CD14-positive monocyte (primary cell): ENCODE measurements at regions not wholly inside any gene's neighbourhood (a gene's known extent, or its start where the extent isn't known, plus 50 kb on each side); places are given as distances from the start of the nearest gene placed in this dataset.

ENCODE experiments used
- DNase-seq, 3 donors: peaks; one replicate each; pipeline ENCODE4 v3.0.0-alpha.2; 2011 to 2022
- H2AFZ ChIP-seq: 2 replicates; pipeline ENCODE4 v1.6.0; 2012; ENCODE audit warnings: mild to moderate bottlenecking, low read depth, low read length, inconsistent platforms; ENCODE audit not compliant: insufficient read depth, poor library complexity, severe bottlenecking
- H3K27ac ChIP-seq, 2 donors: 1 replicate in 1 of 2; 2 replicates in 1 of 2; pipeline ENCODE4 v1.5.1; 2012 to 2013; ENCODE audit warnings: low read length in 2 of 2, control low read depth in 1 of 2, inconsistent platforms in 1 of 2, low read depth in 1 of 2, mild to moderate bottlenecking in 1 of 2
- H3K27me3 ChIP-seq, 2 donors: one replicate each; pipeline versions ENCODE4 v1.6.0 to v1.6.1; 2011 to 2013; ENCODE audit warnings: low read length in 2 of 2; ENCODE audit not compliant: control insufficient read depth in 2 of 2, insufficient read depth in 2 of 2
- H3K36me3 ChIP-seq, 2 donors: replicated peaks in 1 of 2; 1 replicate in 1 of 2; 2 replicates in 1 of 2; pipeline versions ENCODE4 v1.5.1 to v1.6.1; 2012 to 2013; ENCODE audit warnings: low read length in 2 of 2, control low read depth in 1 of 2, inconsistent platforms in 1 of 2, mild to moderate bottlenecking in 1 of 2; ENCODE audit not compliant: insufficient read depth in 2 of 2, control insufficient read depth in 1 of 2
- H3K4me1 ChIP-seq, 2 donors: 1 replicate in 1 of 2; 2 replicates in 1 of 2; pipeline versions ENCODE4 v1.5.1 to v1.6.1; 2012 to 2013; ENCODE audit warnings: low read length in 2 of 2, control low read depth in 1 of 2, inconsistent platforms in 1 of 2, mild to moderate bottlenecking in 1 of 2, moderate library complexity in 1 of 2; ENCODE audit not compliant: insufficient read depth in 2 of 2, control insufficient read depth in 1 of 2
- H3K4me2 ChIP-seq: replicated peaks from 2 replicates; pipeline ENCODE3; 2012; ENCODE audit warnings: low read length, moderate library complexity, mild to moderate bottlenecking; ENCODE audit not compliant: poor library complexity, severe bottlenecking; ENCODE audit errors: extremely low read depth
- H3K4me3 ChIP-seq, 3 experiments: fragments of 200-600 bp in 1 of 3; sonication (generic) in 1 of 3; replicated peaks in 1 of 3; 1 replicate in 2 of 3; 2 replicates in 1 of 3; pipeline ENCODE4 v1.5.1; 2011 to 2013; ENCODE audit warnings: low read length in 3 of 3, mild to moderate bottlenecking in 3 of 3, control low read depth in 2 of 3, low read depth in 2 of 3, inconsistent platforms in 1 of 3, moderate library complexity in 1 of 3
- H3K79me2 ChIP-seq: 2 replicates; pipeline ENCODE4 v1.6.0; 2012; ENCODE audit warnings: mild to moderate bottlenecking, control low read depth, inconsistent platforms, low read length, moderate library complexity; ENCODE audit not compliant: insufficient read depth
- H3K9ac ChIP-seq: 2 replicates; pipeline ENCODE4 v1.6.0; 2017; ENCODE audit warnings: low read length, mild to moderate bottlenecking; ENCODE audit not compliant: insufficient read depth, poor library complexity, severe bottlenecking
- H3K9me3 ChIP-seq, 2 donors: replicated peaks in 1 of 2; 1 replicate in 1 of 2; 2 replicates in 1 of 2; pipeline versions ENCODE4 v1.5.1 to v1.6.1; 2012 to 2013; ENCODE audit warnings: low read length in 2 of 2, control low read depth in 1 of 2; ENCODE audit not compliant: control insufficient read depth in 1 of 2, insufficient read depth in 1 of 2
- H4K20me1 ChIP-seq: 2 replicates; pipeline ENCODE4 v1.6.0; 2012; ENCODE audit warnings: mild to moderate bottlenecking, low read length, control low read depth, moderate library complexity; ENCODE audit not compliant: insufficient read depth
- H3K27ac Mint-ChIP-seq, 7 donors: one replicate each; pipeline ENCODE4 v1.8.0; 2020; ENCODE audit warnings: mild to moderate bottlenecking in 7 of 7, mixed read lengths in 7 of 7, moderate library complexity in 6 of 7, inconsistent platforms in 2 of 7
- H3K27me3 Mint-ChIP-seq, 3 donors: one replicate each; pipeline ENCODE4 v1.8.0; 2021 to 2022; ENCODE audit warnings: low read depth in 3 of 3, mild to moderate bottlenecking in 3 of 3, mixed read lengths in 3 of 3, moderate library complexity in 3 of 3, inconsistent platforms in 1 of 3
- H3K36me3 Mint-ChIP-seq, 2 donors: one replicate each; pipeline ENCODE4 v1.8.0; 2020; ENCODE audit warnings: mixed read lengths in 2 of 2, inconsistent platforms in 1 of 2, mild to moderate bottlenecking in 1 of 2
- H3K4me1 Mint-ChIP-seq: one replicate; pipeline ENCODE4 v1.8.0; 2020; ENCODE audit warnings: mild to moderate bottlenecking, mixed read lengths
- H3K4me3 Mint-ChIP-seq, 2 donors: one replicate each; pipeline ENCODE4 v1.8.0; 2020; ENCODE audit warnings: mild to moderate bottlenecking in 2 of 2, mixed read lengths in 2 of 2, moderate library complexity in 1 of 2
- H3K9me3 Mint-ChIP-seq, 7 donors: one replicate each; pipeline ENCODE4 v1.8.0; 2020 to 2022; ENCODE audit warnings: mixed read lengths in 7 of 7, mild to moderate bottlenecking in 6 of 7, moderate library complexity in 6 of 7, inconsistent platforms in 2 of 7
- WGBS: methylation state at CpG from one replicate; pipeline ENCODE4 v1.1.5; 2013; ENCODE audit warnings: missing lambda C conversion rate; ENCODE audit not compliant: insufficient coverage; 5-methylcytosine and 5-hydroxymethylcytosine counted together
- intact Hi-C, 2 donors: fragments of 100-400 bp; cut with micrococcal nuclease; formaldehyde crosslinking; loops; one replicate each; pipeline versions ENCODE4 v1.15.0 to v1.15.1; 2023
- TF ChIP-seq, protein P1 (sequence below): fragments of 200-600 bp; IDR thresholded peaks from one replicate; pipeline ENCODE4 v1.8.0; 2022; ENCODE audit warnings: antibody characterized with exemption, mild to moderate bottlenecking

DNA sequence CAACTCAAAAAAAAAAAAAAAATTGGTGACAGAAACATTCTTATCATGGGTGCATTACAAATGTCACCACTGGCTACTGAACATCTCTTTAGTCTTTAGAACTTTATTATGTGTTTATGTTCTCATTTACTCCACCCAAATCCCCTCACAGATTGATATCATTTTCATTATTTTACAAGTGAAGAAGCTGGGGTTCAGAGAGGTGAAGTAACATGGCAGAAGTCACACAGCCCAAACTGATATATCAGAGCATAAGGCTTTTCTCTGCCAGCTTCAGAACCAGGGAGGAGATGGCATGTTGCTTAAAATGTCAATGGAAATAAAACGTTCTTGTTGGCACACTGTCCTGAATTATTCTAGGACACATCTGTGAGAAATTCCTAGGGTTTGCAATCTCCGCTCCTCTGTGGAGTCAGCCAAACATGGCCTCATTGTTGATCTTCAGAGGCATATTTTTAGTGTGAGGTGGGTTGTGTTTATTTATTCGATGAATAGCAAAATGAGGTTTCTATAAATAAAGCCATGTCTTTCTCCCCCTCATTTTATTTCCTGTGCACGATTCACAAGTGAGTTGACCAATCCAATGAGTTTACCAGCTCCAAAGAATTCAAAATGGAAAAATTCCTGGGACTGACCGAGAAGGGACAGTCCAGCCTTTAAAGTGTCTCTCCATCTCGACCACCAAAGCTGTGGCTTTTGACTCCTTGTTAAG is 72.9 kb upstream of the ANO1 start:
- Mint-ChIP-seq H3K27me3 (peaks cover 0 to 7% (median 4%) of the 10 kb centered on the region in 3 donors), H3K27ac (no peak overlapping the region), H3K36me3 (no peaks in the 10 kb centered on the region), H3K4me1 (no peaks in the 10 kb centered on the region), H3K9me3 (peaks cover 0 to 7% (median 0%) of the 10 kb centered on the region in 7 donors), H3K4me3 (no peak overlapping the region)
- Histone ChIP-seq H3K79me2 (no peaks in the 10 kb centered on the region), H3K4me1 (no peaks in the 10 kb centered on the region), H3K4me2 (no peak overlapping the region), H3K36me3 (no peaks in the 10 kb centered on the region), H3K27ac (no peak overlapping the region), H3K9ac (no peak overlapping the region), H3K4me3 (no peak overlapping the region), H2AFZ (no peak overlapping the region), H3K27me3 (no peaks in the 10 kb centered on the region), H4K20me1 (no peaks in the 10 kb centered on the region), H3K9me3 (no peaks in the 10 kb centered on the region)
- no peak for DNase-seq
- intact Hi-C loops: no loop called here
- TF ChIP-seq, protein P1, sequence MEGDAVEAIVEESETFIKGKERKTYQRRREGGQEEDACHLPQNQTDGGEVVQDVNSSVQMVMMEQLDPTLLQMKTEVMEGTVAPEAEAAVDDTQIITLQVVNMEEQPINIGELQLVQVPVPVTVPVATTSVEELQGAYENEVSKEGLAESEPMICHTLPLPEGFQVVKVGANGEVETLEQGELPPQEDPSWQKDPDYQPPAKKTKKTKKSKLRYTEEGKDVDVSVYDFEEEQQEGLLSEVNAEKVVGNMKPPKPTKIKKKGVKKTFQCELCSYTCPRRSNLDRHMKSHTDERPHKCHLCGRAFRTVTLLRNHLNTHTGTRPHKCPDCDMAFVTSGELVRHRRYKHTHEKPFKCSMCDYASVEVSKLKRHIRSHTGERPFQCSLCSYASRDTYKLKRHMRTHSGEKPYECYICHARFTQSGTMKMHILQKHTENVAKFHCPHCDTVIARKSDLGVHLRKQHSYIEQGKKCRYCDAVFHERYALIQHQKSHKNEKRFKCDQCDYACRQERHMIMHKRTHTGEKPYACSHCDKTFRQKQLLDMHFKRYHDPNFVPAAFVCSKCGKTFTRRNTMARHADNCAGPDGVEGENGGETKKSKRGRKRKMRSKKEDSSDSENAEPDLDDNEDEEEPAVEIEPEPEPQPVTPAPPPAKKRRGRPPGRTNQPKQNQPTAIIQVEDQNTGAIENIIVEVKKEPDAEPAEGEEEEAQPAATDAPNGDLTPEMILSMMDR: no peak
- 79% methylated on average over 4 of the region's 6 CpGs for WGBS

DNA sequence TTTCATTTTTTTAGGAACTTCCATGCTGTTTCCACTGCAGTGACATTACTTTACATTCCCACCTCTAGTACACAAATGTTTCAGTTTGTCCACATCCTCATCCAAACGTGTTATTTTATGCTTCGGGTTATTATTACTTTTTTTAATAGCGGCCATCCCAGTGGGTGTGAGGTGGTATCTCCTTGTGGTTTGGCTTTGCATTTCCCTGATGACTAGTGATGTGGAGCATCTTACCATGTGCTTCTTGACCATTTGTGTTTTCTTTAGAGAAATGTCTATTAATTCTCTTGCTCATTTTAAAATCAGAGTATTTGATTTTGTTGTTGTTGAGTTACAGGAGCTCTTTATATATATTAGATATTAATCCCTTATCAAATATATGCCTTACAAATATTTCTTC is 70.3 kb upstream of the ANO1 start:
- H4K20me1 ChIP-seq: no peaks in the 10 kb centered on the region
- Mint-ChIP-seq H3K9me3 (peaks cover 0 to 7% (median 0%) of the 10 kb centered on the region in 7 donors), H3K4me1 (no peaks in the 10 kb centered on the region)

More for the DNA sequence above, 70.3 kb upstream of the ANO1 start:
- intact Hi-C loops: no loop called here
- Histone ChIP-seq H3K4me3 (no peak overlapping the region), H3K9me3 (no peaks in the 10 kb centered on the region), H3K4me1 (no peaks in the 10 kb centered on the region), H3K27me3 (no peaks in the 10 kb centered on the region), H3K4me2 (no peak overlapping the region), H3K79me2 (no peaks in the 10 kb centered on the region), H3K9ac (no peak overlapping the region), H3K27ac (no peak overlapping the region), H3K36me3 (no peaks in the 10 kb centered on the region), H2AFZ (no peak overlapping the region)
- no peak for DNase-seq
- Mint-ChIP-seq H3K36me3 (no peaks in the 10 kb centered on the region), H3K27me3 (peaks cover 0 to 4% (median 3%) of the 10 kb centered on the region in 3 donors), H3K27ac (no peak overlapping the region), H3K4me3 (no peak overlapping the region)
- WGBS: no CpG with 5 or more reads among the region's 3 CpGs
- TF ChIP-seq, protein P1: no peak
